ENCODE measurements at regions not wholly inside any gene's neighbourhood (a gene's known extent, or its start where the extent isn't known, plus 50 kb on each side); places are given as distances from the start of the nearest gene placed in this dataset.

- no peak for TF ChIP-seq CTCF (IDR thresholded peaks at IDR 0.05; ENCODE audit: insufficient read depth, low read length, poor library complexity, severe bottlenecking)
- TF ChIP-seq EZH2phosphoT487 (conservative IDR thresholded peaks at IDR 0.05; ENCODE audit: low read length): no peak
These were observed 70.2 kb upstream of the RAPH1 start for GRCh38 chr2:203605302-203605701.

Measured in SU-DHL-6 (cell line).